SU-DHL-6 (cell line): ENCODE measurements at regions not wholly inside any gene's neighbourhood (a gene's known extent, or its start where the extent isn't known, plus 50 kb on each side); places are given as distances from the start of the nearest gene placed in this dataset.

Experiments
- EZH2phosphoT487 ChIP-seq: fragments of 200-600 bp; sonication (generic), shearing (Covaris generic); conservative IDR thresholded peaks from 2 replicates; pipeline ENCODE4 v1.6.1; 2018; ENCODE audit warnings: mild to moderate bottlenecking, antibody characterized with exemption, low read length, moderate library complexity, mixed read lengths
- TF ChIP-seq, protein P1 (sequence below): fragments of 200-600 bp; sonication (generic); IDR thresholded peaks from one replicate; pipeline ENCODE4 v1.5.1; 2017; ENCODE audit warnings: antibody characterized with exemption, mild to moderate bottlenecking, low read length, moderate library complexity; ENCODE audit not compliant: insufficient read depth, poor library complexity, severe bottlenecking

DNA sequence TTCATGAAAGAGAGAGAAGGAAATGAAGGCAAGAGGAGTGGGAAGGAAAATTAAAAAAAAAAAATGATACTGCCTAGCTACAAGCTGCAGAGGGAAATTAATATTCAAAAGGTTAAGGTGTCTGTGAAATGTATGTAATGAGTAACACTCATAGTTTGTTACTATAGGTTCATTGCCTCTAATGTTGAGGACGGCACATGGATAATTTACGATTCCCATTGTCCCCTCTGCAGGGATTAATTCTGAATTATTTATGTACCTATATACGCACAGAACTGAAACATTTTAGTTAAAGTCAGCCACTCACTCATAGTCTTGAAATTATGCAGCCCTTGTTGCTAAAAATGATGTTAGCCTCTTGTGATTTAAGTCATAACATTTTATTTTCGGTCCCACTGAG lies 869.1 kb downstream of the NR2F1-AS1 start:
- TF ChIP-seq, protein P1, sequence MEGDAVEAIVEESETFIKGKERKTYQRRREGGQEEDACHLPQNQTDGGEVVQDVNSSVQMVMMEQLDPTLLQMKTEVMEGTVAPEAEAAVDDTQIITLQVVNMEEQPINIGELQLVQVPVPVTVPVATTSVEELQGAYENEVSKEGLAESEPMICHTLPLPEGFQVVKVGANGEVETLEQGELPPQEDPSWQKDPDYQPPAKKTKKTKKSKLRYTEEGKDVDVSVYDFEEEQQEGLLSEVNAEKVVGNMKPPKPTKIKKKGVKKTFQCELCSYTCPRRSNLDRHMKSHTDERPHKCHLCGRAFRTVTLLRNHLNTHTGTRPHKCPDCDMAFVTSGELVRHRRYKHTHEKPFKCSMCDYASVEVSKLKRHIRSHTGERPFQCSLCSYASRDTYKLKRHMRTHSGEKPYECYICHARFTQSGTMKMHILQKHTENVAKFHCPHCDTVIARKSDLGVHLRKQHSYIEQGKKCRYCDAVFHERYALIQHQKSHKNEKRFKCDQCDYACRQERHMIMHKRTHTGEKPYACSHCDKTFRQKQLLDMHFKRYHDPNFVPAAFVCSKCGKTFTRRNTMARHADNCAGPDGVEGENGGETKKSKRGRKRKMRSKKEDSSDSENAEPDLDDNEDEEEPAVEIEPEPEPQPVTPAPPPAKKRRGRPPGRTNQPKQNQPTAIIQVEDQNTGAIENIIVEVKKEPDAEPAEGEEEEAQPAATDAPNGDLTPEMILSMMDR: no peak
- TF ChIP-seq EZH2phosphoT487: no peak
